Loucy (cell line): ENCODE measurements at regions not wholly inside any gene's neighbourhood (a gene's known extent, or its start where the extent isn't known, plus 50 kb on each side); places are given as distances from the start of the nearest gene placed in this dataset.

Experiments
- H2AFZ ChIP-seq: fragments of 200-600 bp; sonication (generic); 2 replicates; pipeline ENCODE4 v1.6.0; 2016; ENCODE audit warnings: antibody characterized with exemption, mild to moderate bottlenecking, low read length, moderate library complexity
- H3F3A ChIP-seq: fragments of 200-600 bp; 2 replicates; pipeline ENCODE4 v1.6.0; 2016; ENCODE audit warnings: antibody characterized with exemption, low read depth, mild to moderate bottlenecking
- H3K27me3 ChIP-seq: fragments of 200-600 bp; sonication (generic); 2 replicates; pipeline ENCODE4 v1.6.1; 2014; ENCODE audit warnings: low read length, mild to moderate bottlenecking; ENCODE audit not compliant: insufficient read depth, poor library complexity, severe bottlenecking
- H3K36me3 ChIP-seq: fragments of 200-600 bp; sonication (generic); 2 replicates; pipeline ENCODE4 v1.6.1; 2016; ENCODE audit warnings: low read length; ENCODE audit not compliant: insufficient read depth
- H3K4me1 ChIP-seq: fragments of 200-600 bp; sonication (generic); 2 replicates; pipeline ENCODE4 v1.5.1; 2014; ENCODE audit warnings: low read length, mild to moderate bottlenecking; ENCODE audit not compliant: insufficient read depth, poor library complexity, severe bottlenecking
- H3K4me2 ChIP-seq: fragments of 200-600 bp; sonication (generic); 2 replicates; pipeline ENCODE4 v1.6.0; 2014; ENCODE audit warnings: antibody characterized with exemption, low read length, low read depth, mild to moderate bottlenecking; ENCODE audit not compliant: poor library complexity, severe bottlenecking
- H3K4me3 ChIP-seq: fragments of 200-600 bp; sonication (generic); 2 replicates; pipeline ENCODE4 v1.5.1; 2014; ENCODE audit warnings: low read length, mild to moderate bottlenecking, mixed read lengths; ENCODE audit not compliant: poor library complexity, severe bottlenecking
- H3K79me2 ChIP-seq: fragments of 200-600 bp; sonication (generic); 2 replicates; pipeline ENCODE4 v1.6.1; 2014; ENCODE audit warnings: low read length; ENCODE audit not compliant: insufficient read depth
- H3K9ac ChIP-seq: fragments of 200-600 bp; sonication (generic); 2 replicates; pipeline ENCODE4 v1.6.0; 2014; ENCODE audit warnings: mild to moderate bottlenecking, low read depth, low read length, moderate library complexity; ENCODE audit not compliant: poor library complexity, severe bottlenecking
- H3K9me2 ChIP-seq: fragments of 200-600 bp; sonication (generic); replicated peaks from 2 replicates; pipeline ENCODE4 v1.6.1; 2016; ENCODE audit warnings: low read depth, low read length, mixed read lengths
- H3K9me3 ChIP-seq: fragments of 200-600 bp; sonication (generic); 2 replicates; pipeline ENCODE4 v1.6.1; 2014; ENCODE audit warnings: mild to moderate bottlenecking, antibody characterized with exemption, low read length, low read depth; ENCODE audit not compliant: insufficient read depth
- H4K20me1 ChIP-seq: fragments of 200-600 bp; sonication (generic); 2 replicates; pipeline ENCODE4 v1.6.0; 2014; ENCODE audit warnings: antibody characterized with exemption, low read length, mild to moderate bottlenecking; ENCODE audit not compliant: insufficient read depth, poor library complexity, severe bottlenecking
- CTCF ChIP-seq: fragments of 200-600 bp; sonication (generic); conservative IDR thresholded peaks from 2 replicates; pipeline ENCODE4 v1.5.1; 2014; ENCODE audit warnings: mild to moderate bottlenecking, antibody characterized with exemption, low read length
- EZH2phosphoT487 ChIP-seq: fragments of 200-600 bp; IDR thresholded peaks from 2 replicates; pipeline ENCODE4 v1.6.1; 2018; ENCODE audit warnings: antibody characterized with exemption, mild to moderate bottlenecking, moderate library complexity, borderline replicate concordance

GRCh38 chr10:55979203-55979602, 381.9 kb downstream of the ZWINT start:
- H3K9me2 ChIP-seq: no peaks in the 10 kb centered on the region
- no peaks in the 10 kb centered on the region for H3K9me3 ChIP-seq
- no peak overlapping the region for H2AFZ ChIP-seq
- H3K36me3 ChIP-seq: no peaks in the 10 kb centered on the region
- no peak overlapping the region for H3K4me2 ChIP-seq
- H4K20me1 ChIP-seq: no peaks in the 10 kb centered on the region
- H3K4me1 ChIP-seq: no peaks in the 10 kb centered on the region
- no peaks in the 10 kb centered on the region for H3F3A ChIP-seq
- no peaks in the 10 kb centered on the region for H3K27me3 ChIP-seq
- no peak overlapping the region for H3K9ac ChIP-seq
- no peak overlapping the region for H3K4me3 ChIP-seq
- H3K79me2 ChIP-seq: no peaks in the 10 kb centered on the region
- TF ChIP-seq EZH2phosphoT487 (no peak), CTCF (no peak)

GRCh38 chr10:55966101-55966500, 395.0 kb downstream of the ZWINT start:
- Histone ChIP-seq H3K9me2 (no peaks in the 10 kb centered on the region), H2AFZ (no peak overlapping the region), H3K9ac (no peak overlapping the region), H3K36me3 (no peaks in the 10 kb centered on the region), H3K79me2 (no peaks in the 10 kb centered on the region), H3K4me1 (no peaks in the 10 kb centered on the region), H3K4me3 (no peak overlapping the region), H3K9me3 (no peaks in the 10 kb centered on the region), H3K27me3 (no peaks in the 10 kb centered on the region), H3K4me2 (no peak overlapping the region), H3F3A (no peaks in the 10 kb centered on the region), H4K20me1 (no peaks in the 10 kb centered on the region)
- no peak for TF ChIP-seq EZH2phosphoT487
- TF ChIP-seq CTCF: no peak

GRCh38 chr10:55943403-55943802, 417.7 kb downstream of the ZWINT start:
- Histone ChIP-seq H2AFZ (no peak overlapping the region), H3K9me3 (no peaks in the 10 kb centered on the region), H3K36me3 (no peaks in the 10 kb centered on the region), H3K9ac (no peak overlapping the region), H3K4me3 (no peak overlapping the region), H3F3A (no peaks in the 10 kb centered on the region), H3K4me1 (no peaks in the 10 kb centered on the region), H3K27me3 (no peaks in the 10 kb centered on the region), H3K9me2 (no peaks in the 10 kb centered on the region), H3K4me2 (no peak overlapping the region), H3K79me2 (no peaks in the 10 kb centered on the region), H4K20me1 (no peaks in the 10 kb centered on the region)
- TF ChIP-seq EZH2phosphoT487 (no peak), CTCF (no peak)
